GM19438 (cell line): ENCODE measurements at regions not wholly inside any gene's neighbourhood (a gene's known extent, or its start where the extent isn't known, plus 50 kb on each side); places are given as distances from the start of the nearest gene placed in this dataset.

Experiments
- ATAC-seq: cut with Tn5 transposase; IDR thresholded peaks from one replicate; pipeline ENCODE4 v1.9.1; 2021; ENCODE audit warnings: low read depth; ENCODE audit not compliant: unreplicated experiment

DNA sequence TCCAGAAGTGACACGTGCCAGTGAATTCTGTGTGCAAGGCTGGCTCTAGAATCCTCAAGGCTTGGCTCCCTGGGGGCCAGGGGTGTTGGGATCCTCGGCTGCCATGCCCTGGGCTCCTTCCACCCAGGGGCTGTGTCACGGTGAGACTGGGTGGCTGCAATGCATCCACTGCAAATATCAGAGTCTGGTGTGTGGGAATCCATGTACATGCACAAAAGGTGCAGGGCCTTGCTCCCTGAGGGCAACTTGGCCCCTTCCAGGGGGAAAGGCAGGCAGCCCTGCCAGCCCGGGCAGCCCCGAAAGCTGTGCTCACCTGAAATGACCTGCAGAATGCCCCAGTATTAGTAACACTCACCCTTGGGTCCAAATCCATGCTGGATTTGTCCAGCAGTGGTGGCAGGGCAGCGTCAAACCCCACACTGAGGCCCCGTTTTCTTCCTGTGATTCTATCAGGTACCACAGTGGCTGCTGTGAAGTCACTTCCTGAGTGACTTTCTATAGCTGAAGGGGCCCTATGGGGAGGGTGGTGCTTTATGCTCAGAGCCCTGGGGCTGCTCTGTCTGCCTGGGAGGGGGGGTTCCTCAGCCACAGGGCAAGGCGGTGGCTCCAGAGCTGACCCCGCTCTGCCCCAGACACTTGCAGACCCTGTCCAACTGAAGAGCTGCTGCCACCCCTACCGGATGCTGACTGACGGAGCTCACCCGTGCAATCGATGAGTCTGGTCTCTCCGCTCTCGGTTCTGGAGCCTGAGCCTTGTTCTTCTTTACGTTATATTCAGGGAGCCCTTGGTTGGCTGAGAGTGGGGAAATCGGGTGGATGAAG lies 317.7 kb downstream of the GLRX3 start:
- no peak for ATAC-seq

DNA sequence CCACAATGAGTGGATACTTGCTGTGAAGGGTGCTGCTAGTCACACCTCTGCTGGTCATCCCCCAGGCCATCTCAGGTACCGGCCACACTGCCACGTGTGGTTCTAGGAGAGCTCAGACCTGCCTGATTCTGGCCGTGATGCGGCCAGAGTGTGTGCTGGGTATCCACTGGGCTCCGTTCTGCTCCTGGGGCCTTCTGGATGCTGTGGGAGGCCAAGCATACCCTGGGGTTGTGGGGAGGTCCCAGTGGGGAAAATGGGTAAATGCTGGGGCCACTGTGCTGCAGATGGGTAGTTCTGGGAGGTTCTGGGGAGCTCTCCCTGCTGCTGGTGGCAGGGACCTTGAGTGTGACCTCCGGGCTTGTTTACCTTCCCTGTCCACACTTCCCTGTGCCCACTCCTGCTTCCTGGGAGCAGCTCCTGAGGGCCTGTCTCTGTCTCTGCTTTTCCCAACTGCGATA lies 318.4 kb downstream of the GLRX3 start:
- ATAC-seq, result no peak

DNA sequence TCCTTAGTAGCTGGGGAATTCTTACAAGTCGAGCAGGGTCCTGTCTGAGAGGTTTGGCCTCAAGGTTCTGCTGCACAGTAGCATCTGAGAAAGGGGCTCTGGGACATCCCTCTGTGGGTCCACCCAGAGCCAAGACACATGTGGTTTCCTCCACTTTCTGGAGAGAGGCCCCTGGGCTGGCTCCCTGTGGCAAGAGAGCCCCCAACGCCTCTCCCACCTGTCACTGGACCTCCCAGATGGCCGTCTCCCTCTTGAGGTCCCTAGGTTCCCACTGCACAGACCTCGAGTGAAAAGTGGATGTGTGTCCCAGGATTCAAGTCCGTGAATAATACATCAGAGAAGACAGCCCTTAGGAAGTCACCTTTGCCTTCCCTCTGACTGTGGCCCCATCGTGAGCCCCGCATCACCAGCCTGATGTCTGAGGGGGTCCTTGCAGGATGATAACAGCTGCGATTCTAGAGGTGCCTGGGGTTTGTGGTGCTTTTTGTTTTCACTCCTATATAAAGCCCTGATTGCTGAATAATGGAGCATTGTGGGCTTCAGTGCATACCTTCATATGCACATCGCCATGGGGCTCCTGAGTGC lies 319.0 kb downstream of the GLRX3 start:
- no peak for ATAC-seq

- no peak for ATAC-seq
Observed at GRCh38 chr10:130455791-130456190, 319.6 kb downstream of the GLRX3 start.

GRCh38 chr10:130456616-130457015 lies 320.4 kb downstream of the GLRX3 start:
- no peak for ATAC-seq

- ATAC-seq, result no peak
Observed at GRCh38 chr10:130458509-130458908, 322.3 kb downstream of the GLRX3 start.

GRCh38 chr10:130459011-130459410 lies 322.8 kb downstream of the GLRX3 start:
- no peak for ATAC-seq

DNA sequence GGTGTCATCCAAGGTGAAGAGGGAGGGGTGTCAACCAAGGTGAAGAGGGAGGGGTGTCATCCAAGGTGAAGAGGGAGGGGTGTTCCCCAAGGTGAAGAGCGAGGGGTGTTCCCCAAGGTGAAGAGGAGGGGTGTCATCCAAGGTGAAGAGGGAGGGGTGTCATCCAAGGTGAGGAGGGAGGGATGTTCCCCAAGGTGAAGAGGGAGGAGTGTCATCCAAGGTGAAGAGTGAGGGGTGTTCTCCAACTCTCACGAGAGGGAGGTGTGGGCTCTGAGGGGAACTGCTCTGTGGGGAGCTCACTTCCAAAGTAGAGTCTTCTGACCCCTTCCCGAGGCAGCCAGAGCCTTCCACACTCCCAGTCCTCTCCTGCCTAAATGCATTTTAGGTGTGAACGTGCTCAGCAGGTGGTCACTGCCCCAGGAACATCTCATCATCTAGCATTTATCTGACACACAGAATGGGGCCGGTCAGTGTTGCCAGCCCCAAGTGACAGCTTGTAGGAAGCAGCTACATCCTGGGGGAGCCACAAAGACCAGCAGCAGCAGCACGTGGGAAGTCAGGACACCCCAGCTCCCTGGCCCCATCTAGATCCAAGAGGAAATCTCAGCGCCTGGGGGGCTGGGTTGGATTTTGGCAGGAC lies 323.8 kb downstream of the GLRX3 start:
- no peak for ATAC-seq

DNA sequence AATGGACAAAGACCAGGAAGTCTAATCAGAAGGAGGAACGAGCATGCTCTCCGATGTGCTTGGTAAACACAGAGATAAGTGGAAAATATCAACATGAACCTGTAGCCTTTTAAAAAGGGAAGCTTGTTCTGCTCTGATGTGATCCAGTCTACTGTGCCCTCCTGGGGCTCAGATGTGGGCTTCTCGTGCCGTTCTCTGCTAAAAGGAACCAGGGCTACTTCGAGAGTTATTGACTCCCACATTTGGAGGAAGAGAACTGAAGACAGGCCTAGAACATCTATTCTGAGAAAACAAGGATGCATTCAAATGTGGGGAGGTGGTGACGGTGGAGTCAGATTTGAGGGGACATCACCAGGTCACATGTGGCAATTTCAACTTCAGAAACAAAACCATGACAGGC lies 325.4 kb downstream of the GLRX3 start:
- ATAC-seq, result no peak

- no peak for ATAC-seq
Observed at GRCh38 chr10:130463104-130463875, 327.1 kb downstream of the GLRX3 start.

DNA sequence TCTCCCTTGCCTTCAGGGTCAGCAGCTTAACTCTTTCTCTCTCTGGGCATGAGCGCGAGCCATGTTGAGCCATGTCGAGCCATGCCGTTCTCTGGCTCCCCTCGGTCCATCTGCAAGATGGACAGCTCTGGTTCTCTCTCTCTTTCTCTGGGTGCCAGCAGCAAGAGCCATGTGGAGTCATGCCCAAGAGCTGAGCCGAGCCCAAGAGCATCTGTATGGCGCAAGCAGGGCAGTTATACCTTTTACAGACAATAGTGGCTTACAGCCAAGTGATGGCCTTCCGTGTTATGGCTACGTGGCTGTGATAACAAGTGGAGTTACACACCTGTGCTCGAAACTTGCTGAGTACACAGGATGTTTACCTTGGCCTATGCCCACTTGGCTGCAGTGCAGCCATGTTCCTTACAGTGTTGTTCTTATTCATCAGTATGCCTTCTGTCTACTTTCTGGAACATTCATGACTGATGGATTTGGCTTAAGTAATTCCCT lies 327.7 kb downstream of the GLRX3 start:
- no peak for ATAC-seq

DNA sequence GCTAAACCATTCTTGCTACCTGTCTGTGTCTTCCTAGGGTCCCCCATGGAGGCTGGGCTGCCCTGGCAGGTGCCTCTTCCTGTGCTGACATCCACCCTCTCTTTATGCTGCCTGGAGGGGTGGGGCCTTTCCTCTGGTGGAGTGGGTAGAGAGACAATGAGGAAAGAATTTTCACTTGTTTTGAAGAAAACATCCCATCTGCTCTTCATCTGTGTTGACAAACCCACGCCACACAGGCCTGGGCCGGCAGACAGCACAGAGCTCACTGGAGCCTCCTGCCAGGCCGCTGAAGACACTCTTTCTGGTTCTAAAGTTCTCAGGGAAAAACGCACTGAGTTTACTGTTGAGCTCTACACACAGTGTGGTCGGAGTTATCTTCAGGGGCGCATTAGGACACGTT lies 328.2 kb downstream of the GLRX3 start:
- ATAC-seq, result no peak

DNA sequence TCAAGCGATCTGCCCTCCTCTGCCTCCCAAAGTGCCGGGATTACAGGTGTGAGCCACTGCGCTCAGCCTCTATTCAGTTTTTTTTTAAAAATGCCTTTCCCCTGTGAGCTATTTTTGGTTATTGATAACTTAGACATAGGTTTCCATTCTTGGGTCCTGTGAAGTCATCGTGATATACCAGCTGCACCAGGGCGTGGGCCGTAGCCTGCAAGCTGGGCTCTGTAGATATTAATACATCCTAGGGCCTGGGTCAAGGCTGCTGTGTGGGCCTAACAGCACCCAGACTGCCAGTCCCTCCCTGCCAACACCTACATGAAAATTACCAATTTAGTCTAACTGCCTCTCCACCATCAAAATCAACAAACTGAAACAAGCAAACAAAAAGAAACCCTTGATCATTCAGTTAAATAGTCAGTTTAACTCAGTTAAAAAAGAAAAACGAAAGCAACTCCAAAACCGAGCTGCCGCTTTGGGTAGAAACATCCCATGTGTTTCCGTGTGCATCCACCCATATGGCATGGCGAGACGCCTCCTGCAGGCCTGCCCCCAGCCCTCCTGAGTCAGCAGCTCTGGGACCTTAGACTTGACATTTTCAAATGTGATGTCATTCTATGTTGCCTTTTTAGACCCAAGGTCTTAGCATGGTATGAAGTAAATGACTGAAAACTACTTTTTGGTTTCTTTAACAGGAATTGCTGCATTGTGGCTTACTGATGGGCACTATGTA lies 330.2 kb downstream of the GLRX3 start:
- ATAC-seq, result no peak

DNA sequence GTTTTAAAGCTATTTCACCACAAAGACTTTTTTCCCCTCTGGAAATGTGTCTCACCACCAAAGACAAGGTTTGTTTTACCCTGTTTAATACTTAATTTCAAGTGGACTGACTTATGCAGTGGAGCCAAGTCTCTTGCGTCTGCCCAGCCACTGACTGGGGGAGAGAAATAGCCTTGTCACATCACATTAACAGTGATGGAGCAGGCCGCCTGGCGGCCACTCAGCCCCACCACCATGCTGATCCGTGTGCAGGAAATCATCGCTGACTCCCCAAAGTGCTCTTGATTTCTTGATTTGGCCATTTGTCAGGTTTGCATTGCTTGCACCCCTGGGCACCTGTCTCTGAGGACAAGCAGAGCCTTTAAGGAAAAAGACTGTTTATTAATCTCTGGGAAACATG lies 334.1 kb downstream of the GLRX3 start:
- no peak for ATAC-seq

GRCh38 chr10:130470973-130471372 lies 334.8 kb downstream of the GLRX3 start:
- no peak for ATAC-seq

- no peak for ATAC-seq
Observed at GRCh38 chr10:130471486-130471885, 335.3 kb downstream of the GLRX3 start.

DNA sequence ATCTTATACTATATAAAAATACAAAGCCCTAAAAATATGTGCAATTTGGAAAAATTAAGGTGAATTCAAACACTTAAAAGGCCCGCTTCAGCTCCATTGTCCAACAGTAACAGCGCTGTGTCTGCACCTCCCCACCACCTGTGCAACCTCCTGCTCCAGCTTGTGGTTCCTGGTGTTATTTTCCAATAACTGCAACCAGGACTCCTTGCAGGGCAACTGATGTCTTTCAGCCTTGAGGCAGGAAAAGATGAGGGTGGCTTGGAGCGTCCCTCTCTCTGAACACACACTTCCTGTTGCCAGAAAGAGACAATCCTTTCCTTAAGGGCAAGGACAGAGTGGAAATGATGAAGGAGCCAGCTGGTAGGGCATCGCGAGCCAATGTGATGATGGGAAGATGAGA lies 336.0 kb downstream of the GLRX3 start:
- no peak for ATAC-seq

DNA sequence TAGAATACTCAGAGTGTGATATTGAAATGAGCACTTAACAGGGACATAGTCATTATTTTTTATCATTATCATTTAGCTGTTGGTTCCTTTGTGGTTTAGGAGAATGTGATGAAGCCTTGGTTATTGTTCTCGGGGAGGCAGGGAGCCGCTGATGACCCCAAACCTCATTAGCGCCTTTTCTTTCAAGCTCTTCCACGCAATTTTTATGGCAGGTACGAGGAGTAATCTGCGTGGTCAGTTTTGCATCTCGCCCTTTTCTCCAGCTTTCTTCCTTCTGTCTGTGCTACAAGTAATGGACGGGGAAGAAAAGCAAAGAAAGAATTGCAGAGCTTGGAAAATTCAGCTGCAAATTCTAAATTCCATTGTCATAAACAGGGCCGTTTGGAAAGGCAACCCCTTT lies 338.4 kb downstream of the GLRX3 start:
- no peak for ATAC-seq

GRCh38 chr10:130477360-130477759 lies 341.2 kb downstream of the GLRX3 start:
- ATAC-seq, result no peak

DNA sequence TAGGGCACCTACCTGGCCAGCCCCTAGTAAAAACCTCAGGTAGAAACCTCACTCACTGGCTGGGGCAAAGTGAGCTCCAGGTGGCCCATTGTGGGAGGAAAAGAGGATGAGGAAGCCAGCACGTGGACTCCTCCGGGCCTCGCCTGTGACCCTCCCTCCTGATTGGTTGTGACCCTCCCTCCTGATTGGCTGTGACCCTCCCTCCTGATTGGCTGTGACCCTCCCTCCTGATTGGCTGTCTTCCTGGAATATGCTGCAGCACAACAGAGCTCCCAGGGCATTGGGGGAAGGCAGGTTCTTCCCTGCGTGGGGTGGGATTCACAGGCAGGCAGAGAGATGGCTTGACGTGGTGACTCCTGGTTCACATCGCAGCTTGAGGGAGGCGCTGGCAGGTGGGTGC lies 343.0 kb downstream of the GLRX3 start:
- no peak for ATAC-seq
